ENCODE measurements at regions not wholly inside any gene's neighbourhood (a gene's known extent, or its start where the extent isn't known, plus 50 kb on each side); places are given as distances from the start of the nearest gene placed in this dataset.

DNA sequence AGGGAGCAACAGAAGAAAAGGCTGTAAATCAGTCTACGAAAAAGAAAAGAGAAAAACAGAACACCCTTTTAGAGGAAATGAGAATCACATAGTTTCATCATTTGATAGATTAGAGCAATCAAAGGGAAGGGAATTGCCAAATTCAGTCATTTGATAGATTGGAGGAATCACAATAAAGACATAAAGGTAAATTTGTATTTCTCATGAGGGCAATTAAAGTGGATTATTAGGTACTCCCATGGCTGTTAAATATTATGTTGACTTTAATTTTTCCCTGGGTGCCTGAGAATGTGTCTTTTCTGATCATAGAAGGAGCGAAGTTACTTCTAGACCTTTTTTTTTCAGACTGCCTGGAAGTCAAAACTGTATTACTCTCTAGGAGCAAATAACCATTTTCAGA, 1145.7 kb downstream of the EPHA7 start:
- no peak overlapping the region for H3K4me3 ChIP-seq (ENCODE audit: low read depth, low read length, poor library complexity, severe bottlenecking)
- intact Hi-C loops (cut with micrococcal nuclease; ENCODE audit: unreplicated experiment): no loop called here
- H3K4me1 ChIP-seq (ENCODE audit: insufficient read depth, low read length, poor library complexity, severe bottlenecking): peaks cover 6% of the 10 kb centered on the region
- H3K9me3 ChIP-seq (ENCODE audit: low read depth, low read length, poor library complexity, severe bottlenecking): no peaks in the 10 kb centered on the region
- H3K36me3 ChIP-seq (ENCODE audit: insufficient read depth, low read length, poor library complexity, severe bottlenecking): no peaks in the 10 kb centered on the region
- POLR2A ChIA-PET (ENCODE audit: low non-redundant PET): no interaction called here
- no peak overlapping the region for H3K27ac ChIP-seq (ENCODE audit: low read depth, low read length, poor library complexity, severe bottlenecking)
- peaks cover 6% of the 10 kb centered on the region for H3K27me3 ChIP-seq (replicated peaks; ENCODE audit: insufficient read depth, low read depth, low read length, poor library complexity)
- TF ChIP-seq, protein P1, sequence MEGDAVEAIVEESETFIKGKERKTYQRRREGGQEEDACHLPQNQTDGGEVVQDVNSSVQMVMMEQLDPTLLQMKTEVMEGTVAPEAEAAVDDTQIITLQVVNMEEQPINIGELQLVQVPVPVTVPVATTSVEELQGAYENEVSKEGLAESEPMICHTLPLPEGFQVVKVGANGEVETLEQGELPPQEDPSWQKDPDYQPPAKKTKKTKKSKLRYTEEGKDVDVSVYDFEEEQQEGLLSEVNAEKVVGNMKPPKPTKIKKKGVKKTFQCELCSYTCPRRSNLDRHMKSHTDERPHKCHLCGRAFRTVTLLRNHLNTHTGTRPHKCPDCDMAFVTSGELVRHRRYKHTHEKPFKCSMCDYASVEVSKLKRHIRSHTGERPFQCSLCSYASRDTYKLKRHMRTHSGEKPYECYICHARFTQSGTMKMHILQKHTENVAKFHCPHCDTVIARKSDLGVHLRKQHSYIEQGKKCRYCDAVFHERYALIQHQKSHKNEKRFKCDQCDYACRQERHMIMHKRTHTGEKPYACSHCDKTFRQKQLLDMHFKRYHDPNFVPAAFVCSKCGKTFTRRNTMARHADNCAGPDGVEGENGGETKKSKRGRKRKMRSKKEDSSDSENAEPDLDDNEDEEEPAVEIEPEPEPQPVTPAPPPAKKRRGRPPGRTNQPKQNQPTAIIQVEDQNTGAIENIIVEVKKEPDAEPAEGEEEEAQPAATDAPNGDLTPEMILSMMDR (conservative IDR thresholded peaks at IDR 0.05; ENCODE audit: low read depth, low read length): no peak
- TF ChIP-seq EZH2 (IDR thresholded peaks at IDR 0.05; ENCODE audit: borderline replicate concordance, low read depth, low read length, poor library complexity, severe bottlenecking): no peak
- BruUV-seq (replicated peaks): no TSS peak
- no peak for DNase-seq (ENCODE audit: low spot score)
- CTCF ChIA-PET: no interaction called here

- Histone ChIP-seq H3K4me1 (ENCODE audit: insufficient read depth, low read length, poor library complexity, severe bottlenecking) (peaks cover 6% of the 10 kb centered on the region), H3K4me3 (ENCODE audit: low read depth, low read length, poor library complexity, severe bottlenecking) (no peak overlapping the region), H3K27ac (ENCODE audit: low read depth, low read length, poor library complexity, severe bottlenecking) (no peak overlapping the region), H3K27me3 (replicated peaks; ENCODE audit: insufficient read depth, low read depth, low read length, poor library complexity) (peaks cover 6% of the 10 kb centered on the region), H3K9me3 (ENCODE audit: low read depth, low read length, poor library complexity, severe bottlenecking) (no peaks in the 10 kb centered on the region), H3K36me3 (ENCODE audit: insufficient read depth, low read length, poor library complexity, severe bottlenecking) (no peaks in the 10 kb centered on the region)
- POLR2A ChIA-PET (ENCODE audit: low non-redundant PET): no interaction called here
- intact Hi-C loops (cut with micrococcal nuclease; ENCODE audit: unreplicated experiment): no loop called here
- no peak for DNase-seq (ENCODE audit: low spot score)
- TF ChIP-seq, protein P1 (conservative IDR thresholded peaks at IDR 0.05; ENCODE audit: low read depth, low read length): no peak
- TF ChIP-seq EZH2 (IDR thresholded peaks at IDR 0.05; ENCODE audit: borderline replicate concordance, low read depth, low read length, poor library complexity, severe bottlenecking): no peak
- CTCF ChIA-PET: no interaction called here
- no TSS peak for BruUV-seq (replicated peaks)
Measured at GRCh38 chr6:92271091-92271490, 1148.3 kb downstream of the EPHA7 start.

- POLR2A ChIA-PET (ENCODE audit: low non-redundant PET): no interaction called here
- BruUV-seq (replicated peaks): no TSS peak
- peaks cover 6% of the 10 kb centered on the region for H3K4me1 ChIP-seq (ENCODE audit: insufficient read depth, low read length, poor library complexity, severe bottlenecking)
Measured at GRCh38 chr6:92270365-92270764, 1149.0 kb downstream of the EPHA7 start.

More at GRCh38 chr6:92270365-92270764, 1149.0 kb downstream of the EPHA7 start:
- Histone ChIP-seq H3K27me3 (replicated peaks; ENCODE audit: insufficient read depth, low read depth, low read length, poor library complexity) (peaks cover 2% of the 10 kb centered on the region), H3K36me3 (ENCODE audit: insufficient read depth, low read length, poor library complexity, severe bottlenecking) (no peaks in the 10 kb centered on the region), H3K27ac (ENCODE audit: low read depth, low read length, poor library complexity, severe bottlenecking) (no peak overlapping the region), H3K9me3 (ENCODE audit: low read depth, low read length, poor library complexity, severe bottlenecking) (no peaks in the 10 kb centered on the region), H3K4me3 (ENCODE audit: low read depth, low read length, poor library complexity, severe bottlenecking) (no peak overlapping the region)
- no peak for DNase-seq (ENCODE audit: low spot score)
- TF ChIP-seq, protein P1 (conservative IDR thresholded peaks at IDR 0.05; ENCODE audit: low read depth, low read length): no peak
- TF ChIP-seq EZH2 (IDR thresholded peaks at IDR 0.05; ENCODE audit: borderline replicate concordance, low read depth, low read length, poor library complexity, severe bottlenecking): no peak
- intact Hi-C loops (cut with micrococcal nuclease; ENCODE audit: unreplicated experiment): no loop called here
- CTCF ChIA-PET: no interaction called here

Measured in A673 (cell line).